ENCODE measurements at regions not wholly inside any gene's neighbourhood (a gene's known extent, or its start where the extent isn't known, plus 50 kb on each side); places are given as distances from the start of the nearest gene placed in this dataset.

GRCh38 chr5:124627815-124628595, 118.4 kb downstream of the ZNF608 start:
- H2BK120ac ChIP-seq (ENCODE audit: low read depth, low read length, poor library complexity, severe bottlenecking), result no peak overlapping the region
- Mint-ChIP-seq H3K36me3 (ENCODE audit: insufficient read depth in 1 of 3, low read depth in 3 of 3) (peaks cover 10 to 15% (median 12%) of the 10 kb centered on the region in 3 experiments; a peak in 6 of 7 replicates), H3K27me3 (ENCODE audit: low read depth) (no peaks in the 10 kb centered on the region; the same call in 1 of the 2 replicates), H3K4me1 (peaks cover 20 to 24% of the 10 kb centered on the region in 2 experiments), H3K27ac (peak overlapping the region in 1 of 3 experiments; percentile 10; a peak in 2 of 7 replicates), H3K4me3 (no peak overlapping the region), H3K9me3 (no peaks in the 10 kb centered on the region; a peak in 1 of 5 replicates)
- H3K9ac ChIP-seq (ENCODE audit: extremely low read depth, insufficient read length, low read length), result no peak overlapping the region
- H3K79me1 ChIP-seq (ENCODE audit: insufficient read depth, low read depth, low read length, poor library complexity, severe bottlenecking), result no peaks in the 10 kb centered on the region
- no peak overlapping the region for H3K23ac ChIP-seq (ENCODE audit: insufficient read length, low read depth, low read length)
- no peaks in the 10 kb centered on the region for H3K23me2 ChIP-seq (ENCODE audit: insufficient read length, low read depth, low read length, poor library complexity, severe bottlenecking)
- H2BK5ac ChIP-seq (ENCODE audit: insufficient read length, low read length), result no peak overlapping the region
- H3K14ac ChIP-seq (ENCODE audit: insufficient read depth, low read length), result no peak overlapping the region; the same call in 1 of the 2 replicates
- H2BK20ac ChIP-seq (ENCODE audit: low read depth, low read length, poor library complexity, severe bottlenecking), result no peak overlapping the region
- no peak overlapping the region for H4K91ac ChIP-seq (ENCODE audit: insufficient read length, low read depth, low read length)
- H3K56ac ChIP-seq (ENCODE audit: insufficient read length, low read depth, low read length), result no peak overlapping the region
- no peaks in the 10 kb centered on the region for H3K79me2 ChIP-seq (ENCODE audit: insufficient read depth, low read length)
- H3K4ac ChIP-seq (ENCODE audit: low read depth, low read length), result no peak overlapping the region
- TF ChIP-seq, protein P1, sequence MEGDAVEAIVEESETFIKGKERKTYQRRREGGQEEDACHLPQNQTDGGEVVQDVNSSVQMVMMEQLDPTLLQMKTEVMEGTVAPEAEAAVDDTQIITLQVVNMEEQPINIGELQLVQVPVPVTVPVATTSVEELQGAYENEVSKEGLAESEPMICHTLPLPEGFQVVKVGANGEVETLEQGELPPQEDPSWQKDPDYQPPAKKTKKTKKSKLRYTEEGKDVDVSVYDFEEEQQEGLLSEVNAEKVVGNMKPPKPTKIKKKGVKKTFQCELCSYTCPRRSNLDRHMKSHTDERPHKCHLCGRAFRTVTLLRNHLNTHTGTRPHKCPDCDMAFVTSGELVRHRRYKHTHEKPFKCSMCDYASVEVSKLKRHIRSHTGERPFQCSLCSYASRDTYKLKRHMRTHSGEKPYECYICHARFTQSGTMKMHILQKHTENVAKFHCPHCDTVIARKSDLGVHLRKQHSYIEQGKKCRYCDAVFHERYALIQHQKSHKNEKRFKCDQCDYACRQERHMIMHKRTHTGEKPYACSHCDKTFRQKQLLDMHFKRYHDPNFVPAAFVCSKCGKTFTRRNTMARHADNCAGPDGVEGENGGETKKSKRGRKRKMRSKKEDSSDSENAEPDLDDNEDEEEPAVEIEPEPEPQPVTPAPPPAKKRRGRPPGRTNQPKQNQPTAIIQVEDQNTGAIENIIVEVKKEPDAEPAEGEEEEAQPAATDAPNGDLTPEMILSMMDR (conservative IDR thresholded peaks at IDR 0.05), result no peak
- no peak overlapping the region for H2BK12ac ChIP-seq (ENCODE audit: insufficient read length, low read depth, low read length)
- H3K27ac ChIP-seq (ENCODE audit: insufficient read length, low read depth, low read length), result no peak overlapping the region
- DNase-seq, result no peak
- no peaks in the 10 kb centered on the region for H4K20me1 ChIP-seq (ENCODE audit: control insufficient read depth, insufficient read depth, insufficient read length)
- H2AK5ac ChIP-seq (ENCODE audit: insufficient read length, low read length), result no peak overlapping the region
- H3K27me3 ChIP-seq (ENCODE audit: insufficient read depth, low read length), result no peaks in the 10 kb centered on the region
- H3T11ph ChIP-seq (ENCODE audit: low read length), result no peak overlapping the region
- H3K4me1 ChIP-seq (ENCODE audit: insufficient read depth, low read length), result peaks cover 2% of the 10 kb centered on the region; the same call in 1 of the 2 replicates
- no peak overlapping the region for H4K8ac ChIP-seq (replicated peaks; ENCODE audit: insufficient read length, low read depth, low read length)
- H2BK15ac ChIP-seq (ENCODE audit: low read depth, low read length), result no peak overlapping the region
- no peak overlapping the region for H2AFZ ChIP-seq (ENCODE audit: low read length)
- no peak overlapping the region for H4K5ac ChIP-seq (ENCODE audit: insufficient read length, low read depth, low read length)
- WGBS (ENCODE audit: extremely low coverage, insufficient read length, low lambda C conversion rate), result no CpG with 5 or more reads among the region's 17 CpGs
- H3K18ac ChIP-seq (ENCODE audit: insufficient read length, low read depth, low read length), result no peak overlapping the region
- H3K4me2 ChIP-seq (ENCODE audit: insufficient read depth, insufficient read length, low read length), result no peak overlapping the region
- no peaks in the 10 kb centered on the region for H3K9me3 ChIP-seq (ENCODE audit: control insufficient read depth, low read depth, low read length)
